Uterus (tissue), 2 donors: ENCODE measurements at regions not wholly inside any gene's neighbourhood (a gene's known extent, or its start where the extent isn't known, plus 50 kb on each side); places are given as distances from the start of the nearest gene placed in this dataset.

ENCODE experiments used
- CTCF ChIP-seq, 4 experiments: fragments of 200-600 bp in 2 of 4; fragments of 450-650 bp in 2 of 4; sonication (generic) in 2 of 4; IDR thresholded peaks; one replicate each; pipeline ENCODE4 v1.5.1; 2016 to 2019; ENCODE audit warnings: antibody characterized with exemption in 4 of 4, mild to moderate bottlenecking in 2 of 4, moderate library complexity in 1 of 4
- POLR2A ChIP-seq, 2 donors: fragments of 450-650 bp; IDR thresholded peaks; one replicate each; pipeline ENCODE4 v1.6.1; 2016; ENCODE audit warnings: antibody characterized with exemption in 2 of 2, mild to moderate bottlenecking in 1 of 2, moderate library complexity in 1 of 2

GRCh38 chr1:90501281-90501680 is 215.8 kb downstream of the BARHL2 start:
- TF ChIP-seq POLR2A (IDR thresholded peaks at IDR 0.05) (no peak), CTCF (IDR thresholded peaks at IDR 0.05) (no peak)
